GM18870 (cell line): ENCODE measurements at regions not wholly inside any gene's neighbourhood (a gene's known extent, or its start where the extent isn't known, plus 50 kb on each side); places are given as distances from the start of the nearest gene placed in this dataset.
"Not testable (repeated sequence)": the region's sequence is repeated elsewhere in the genome, so short reads cannot be mapped to it uniquely, and the experiment has no call there.

Experiments
- ATAC-seq: cut with Tn5 transposase; IDR thresholded peaks from one replicate; pipeline ENCODE4 v1.9.1; 2021; ENCODE audit warnings: moderate library complexity; ENCODE audit not compliant: unreplicated experiment

DNA sequence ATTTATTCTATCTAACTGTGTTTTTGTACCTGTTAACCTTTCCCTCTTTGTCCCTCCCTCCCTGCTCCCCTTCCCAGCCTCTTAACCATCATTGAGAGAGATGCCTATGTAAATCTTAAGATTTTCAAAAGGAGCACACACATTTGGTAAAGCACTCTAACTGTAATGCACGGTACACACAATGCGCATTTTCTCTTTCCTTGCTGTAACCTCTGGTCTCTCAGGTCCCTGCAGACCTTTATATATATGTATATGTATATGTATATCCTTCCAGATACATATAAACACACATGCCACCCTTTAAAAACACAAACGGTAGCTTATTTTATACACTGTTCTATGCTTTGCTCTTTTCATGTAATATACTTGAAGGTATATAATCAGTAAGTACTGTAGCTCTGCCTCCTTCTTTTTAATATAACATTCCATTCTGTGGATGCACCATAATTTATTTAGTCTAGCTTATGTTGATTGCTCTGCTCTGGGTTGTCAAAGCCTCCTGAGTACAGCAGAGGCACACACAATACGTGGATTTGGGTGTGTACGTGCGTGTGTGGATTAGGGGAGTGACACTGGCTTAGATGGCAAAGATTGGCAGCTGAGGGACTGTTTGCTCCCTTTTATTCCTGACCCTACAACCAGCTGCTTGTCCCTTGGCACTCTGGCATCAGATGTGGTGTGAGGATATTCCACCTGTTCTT is 118.4 kb upstream of the PTPN20 start:
- ATAC-seq: not testable (repeated sequence)

DNA sequence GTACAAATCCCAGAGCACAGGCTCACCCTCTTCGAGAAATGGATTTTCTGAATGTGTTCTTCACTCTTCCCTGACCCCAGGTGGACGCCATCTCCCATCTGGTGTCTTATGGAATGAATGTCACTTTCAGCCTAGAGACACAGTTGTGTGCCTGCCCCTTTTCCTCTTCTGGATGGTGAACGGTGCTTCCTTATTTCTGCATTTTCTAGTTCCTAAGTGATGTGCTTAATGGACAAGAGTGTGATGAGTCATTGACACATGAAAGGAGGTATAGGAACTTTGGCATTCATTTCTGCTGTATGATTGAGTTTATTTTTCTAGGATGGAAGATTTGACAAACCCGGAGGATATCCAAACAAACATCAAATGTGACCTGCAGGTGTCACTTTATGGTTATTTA is 114.9 kb upstream of the PTPN20 start:
- ATAC-seq: not testable (repeated sequence)

DNA sequence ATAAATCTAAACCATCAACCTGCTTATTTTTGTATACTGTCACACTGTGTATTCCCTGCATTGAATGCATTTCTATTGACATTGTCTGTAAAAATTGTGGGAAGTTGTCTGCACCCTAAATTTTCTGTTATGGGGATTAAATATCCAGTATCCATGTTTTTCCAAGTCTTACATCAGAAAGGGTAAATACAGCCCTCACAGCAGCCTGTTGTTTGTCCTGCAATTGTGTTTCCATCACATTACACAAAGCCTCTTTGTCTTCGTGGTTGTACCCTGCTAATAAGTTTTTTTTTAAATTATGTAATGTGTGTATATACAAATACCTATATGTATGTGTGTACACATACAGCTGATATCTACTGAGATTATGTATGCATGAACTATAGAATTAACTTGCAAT is 109.2 kb upstream of the PTPN20 start:
- not testable (repeated sequence) for ATAC-seq

DNA sequence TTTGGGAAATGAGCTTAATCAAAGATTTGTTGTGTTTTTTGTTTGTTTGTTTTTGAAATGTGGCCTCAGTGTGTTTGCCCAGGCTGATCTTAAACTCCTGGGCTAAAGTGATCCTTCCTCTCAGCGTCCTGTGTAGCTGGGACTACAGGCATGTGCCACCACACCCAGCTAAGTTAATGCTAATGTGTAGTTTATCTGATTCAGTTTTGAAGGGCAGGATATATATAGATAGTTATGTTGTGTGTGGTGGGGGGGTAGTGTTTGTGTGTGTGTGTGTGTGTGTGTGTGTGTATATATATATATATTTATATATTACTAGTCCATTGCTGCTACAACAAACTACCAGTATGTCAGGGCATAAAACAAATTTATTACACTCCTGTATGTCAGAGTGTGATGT is 108.1 kb upstream of the PTPN20 start:
- ATAC-seq: not testable (repeated sequence)

DNA sequence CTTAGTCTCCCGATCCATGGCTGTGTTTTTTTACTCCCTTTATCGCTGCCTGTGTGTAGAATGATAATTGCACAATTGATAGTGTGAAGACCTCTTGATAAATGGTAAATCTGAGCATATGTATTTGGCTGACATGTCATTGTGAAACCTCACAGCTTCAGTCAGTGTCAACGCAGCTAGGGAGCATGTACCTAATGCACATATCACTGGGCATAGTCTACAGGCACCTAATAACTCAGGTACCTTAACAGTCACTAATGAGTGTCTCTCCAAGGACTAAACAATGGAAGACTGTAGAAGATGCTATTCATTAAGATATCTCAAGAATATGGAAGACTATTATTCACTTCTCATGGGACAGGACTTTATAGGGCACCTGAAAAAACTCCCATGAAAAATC is 101.0 kb upstream of the PTPN20 start:
- ATAC-seq: not testable (repeated sequence)

DNA sequence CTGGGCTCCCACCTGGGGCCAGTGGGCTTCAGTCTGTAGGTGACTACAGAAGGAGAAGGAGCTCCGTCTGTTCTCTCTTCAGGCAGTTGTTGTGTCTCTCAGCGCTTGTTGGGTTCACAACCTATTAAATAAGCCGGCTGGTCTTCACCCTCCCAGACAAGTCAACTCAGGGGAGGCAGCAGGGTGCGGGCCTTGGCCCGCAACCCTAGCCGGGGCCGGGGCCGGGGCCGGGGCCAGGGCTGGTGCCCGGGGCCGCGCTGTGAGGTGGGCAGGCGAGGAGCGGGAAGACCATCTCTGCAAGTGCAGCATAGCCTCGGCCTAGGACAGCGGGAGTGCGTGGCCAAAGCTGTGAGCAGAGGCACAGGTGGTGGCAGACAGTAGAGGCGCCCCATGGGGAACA is 95.1 kb upstream of the PTPN20 start:
- ATAC-seq: not testable (repeated sequence)

DNA sequence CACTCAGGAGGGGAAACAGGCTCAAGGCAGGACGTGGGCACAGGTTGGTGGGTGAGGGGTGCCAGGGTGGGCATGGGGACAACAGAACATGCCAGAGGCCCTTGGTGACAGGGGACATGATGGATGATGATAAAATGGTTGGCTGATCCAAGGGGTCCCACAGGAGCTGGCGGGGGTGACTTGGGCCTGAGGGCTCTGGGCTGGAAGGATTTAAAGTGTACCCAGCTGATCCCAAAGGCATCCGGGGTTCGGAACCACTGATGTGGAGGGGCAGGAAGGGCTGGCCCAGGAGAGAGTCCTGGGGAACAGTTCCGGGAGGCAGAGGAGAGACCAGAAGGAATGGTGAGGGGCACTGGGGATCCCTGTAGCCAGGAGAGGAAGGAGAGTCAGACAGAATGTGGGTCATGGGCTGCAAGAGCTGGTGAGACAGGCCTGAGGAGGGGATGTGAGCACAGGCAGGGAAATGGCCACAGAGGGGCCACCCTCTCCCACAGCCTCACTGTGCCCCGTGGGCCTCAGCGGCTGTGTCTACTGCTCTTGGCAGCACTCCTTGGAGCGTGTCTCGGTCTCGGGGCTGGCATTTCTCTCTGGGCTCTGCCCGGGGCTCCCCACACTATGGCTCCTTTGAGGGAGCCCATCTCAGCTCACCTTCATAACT is 70.7 kb upstream of the PTPN20 start:
- not testable (repeated sequence) for ATAC-seq

DNA sequence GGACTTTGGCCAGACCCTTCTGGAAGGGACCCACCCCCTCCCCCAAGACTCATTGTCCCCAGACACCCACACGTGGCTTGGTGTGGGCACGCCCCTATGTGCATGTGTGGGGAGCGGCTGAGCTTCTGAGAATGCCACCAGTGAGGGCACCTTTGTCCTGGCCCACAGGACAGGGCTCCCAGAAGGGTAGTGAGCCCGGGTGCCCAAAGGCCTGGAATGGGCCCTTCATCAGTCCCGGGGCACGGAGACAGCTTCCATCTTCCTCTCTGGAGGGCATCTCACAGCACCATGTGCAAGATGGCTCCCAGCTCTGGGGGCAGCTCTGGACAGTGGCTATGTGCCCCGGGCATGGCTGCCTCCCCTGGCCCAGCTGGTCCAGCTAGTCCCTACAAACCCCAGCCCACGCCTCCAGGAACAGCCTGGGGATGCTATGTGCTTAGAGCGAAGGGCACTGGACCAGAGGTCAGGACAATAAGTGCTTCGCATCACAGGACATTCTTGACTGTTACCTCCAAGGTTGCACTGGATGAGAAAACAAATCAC is 70.1 kb upstream of the PTPN20 start:
- ATAC-seq: not testable (repeated sequence)

DNA sequence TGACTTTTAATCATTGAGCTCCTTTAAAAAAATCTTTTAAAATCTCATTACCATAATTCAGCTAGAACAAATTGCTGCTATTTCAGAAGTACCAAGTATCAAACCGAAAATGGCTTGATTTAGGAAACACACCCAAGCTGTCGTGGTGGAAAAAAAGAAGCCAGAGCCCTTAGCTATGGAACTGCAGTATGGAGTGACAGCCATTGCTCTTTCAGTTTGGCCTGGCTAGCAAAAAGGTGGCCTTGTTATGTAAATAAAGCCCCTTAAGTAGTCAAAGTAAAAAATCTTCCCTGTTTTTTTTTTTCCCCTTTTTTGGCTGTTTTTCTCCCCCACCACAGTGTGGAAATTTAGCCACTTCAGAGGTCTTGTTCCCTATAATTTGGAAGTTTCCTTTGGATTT is 66.0 kb upstream of the PTPN20 start:
- ATAC-seq: not testable (repeated sequence)

DNA sequence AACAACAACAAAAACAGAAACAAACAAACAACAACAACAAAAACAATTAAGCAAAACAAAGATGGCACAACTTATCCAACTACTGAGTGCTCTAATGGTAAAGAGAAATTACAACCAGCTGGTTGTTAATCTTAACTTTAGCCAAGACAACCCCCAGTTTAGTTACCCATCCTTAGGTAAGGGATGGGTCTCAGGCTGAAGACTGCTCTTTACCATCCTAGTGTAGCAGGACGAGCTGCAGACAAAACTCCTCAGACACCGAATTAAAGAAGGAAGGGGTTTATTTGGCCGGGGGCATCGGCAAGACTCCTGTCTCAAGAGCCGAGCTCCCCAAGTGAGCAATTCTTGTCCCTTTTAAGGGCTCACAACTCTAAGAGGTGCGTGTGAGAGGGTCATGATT is 65.6 kb upstream of the PTPN20 start:
- ATAC-seq: not testable (repeated sequence)

DNA sequence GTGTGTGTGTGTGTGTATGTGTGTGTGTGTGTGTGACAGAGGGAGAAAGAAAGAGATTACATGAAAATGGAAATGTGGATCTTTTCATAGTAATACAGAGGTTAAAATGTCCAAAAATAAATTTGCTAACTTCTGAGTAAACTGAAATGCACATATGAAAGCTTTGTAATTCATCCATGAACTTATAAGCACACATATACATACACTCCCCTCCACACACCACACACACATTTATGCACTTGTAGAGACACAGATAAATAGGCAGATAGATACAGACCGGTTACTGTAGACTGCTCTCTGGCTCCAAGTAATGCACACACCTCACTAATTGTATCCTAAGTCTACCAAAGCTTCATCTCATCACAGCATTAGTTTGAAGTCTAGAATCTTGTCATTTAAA is 50.5 kb upstream of the PTPN20 start:
- ATAC-seq: not testable (repeated sequence)
